ENCODE measurements at regions not wholly inside any gene's neighbourhood (a gene's known extent, or its start where the extent isn't known, plus 50 kb on each side); places are given as distances from the start of the nearest gene placed in this dataset.

DNA sequence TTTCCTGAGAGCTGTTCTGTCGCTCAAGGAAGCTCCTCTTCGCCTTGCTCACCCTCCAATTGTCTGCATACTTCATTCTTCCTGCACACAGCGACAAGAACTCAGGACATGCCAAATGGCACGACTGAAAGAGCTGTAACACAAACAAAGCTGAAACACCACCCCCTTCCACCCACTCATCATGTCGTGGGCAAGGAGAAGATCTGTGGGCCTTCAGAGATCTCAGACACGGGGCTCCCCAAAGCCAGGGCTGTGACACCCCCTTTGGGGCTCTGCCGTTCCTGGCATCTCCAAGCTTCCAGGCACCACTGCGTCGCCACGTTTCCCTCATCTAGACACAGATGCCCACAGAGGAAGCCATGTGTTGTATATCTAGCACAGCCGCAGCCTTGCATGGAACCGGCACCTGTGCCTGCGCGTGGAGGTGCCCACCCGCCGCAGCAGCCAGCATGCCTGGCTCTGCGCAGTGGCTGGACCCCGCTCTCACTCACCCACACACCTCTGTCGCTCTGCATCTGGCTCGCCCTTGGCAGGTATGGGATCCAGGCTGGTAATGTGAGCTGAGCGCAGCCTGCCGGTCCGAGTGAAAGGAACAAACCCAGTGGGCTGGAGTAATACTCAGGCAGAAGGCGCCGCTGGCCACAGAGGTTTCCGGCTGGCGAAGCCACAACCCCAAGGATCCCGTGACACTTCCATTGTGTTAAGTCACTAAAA is 676.4 kb upstream of the INTU start:
- no peak for FAIRE-seq
- DNase-seq (ENCODE audit: low spot score), result no peak

DNA sequence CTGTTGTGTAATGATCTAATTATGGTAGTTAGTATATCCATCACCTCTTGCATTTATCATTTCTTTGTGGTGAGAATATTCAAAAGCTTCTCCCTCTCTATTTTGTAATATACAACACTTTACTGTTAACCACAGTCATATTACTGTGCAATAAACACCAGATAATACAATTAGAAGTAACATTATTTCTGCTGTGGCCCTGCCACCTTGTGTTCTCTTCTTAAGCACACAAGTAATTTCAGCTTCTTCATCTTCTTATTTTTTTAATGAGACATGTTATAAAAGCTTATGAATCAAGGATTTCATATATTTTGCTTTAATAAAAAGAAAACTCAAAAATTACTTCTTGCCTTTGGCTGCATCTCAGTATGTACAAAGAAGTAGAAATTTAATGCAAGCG is 675.2 kb upstream of the INTU start:
- DNase-seq (ENCODE audit: low spot score) (no peak), FAIRE-seq (no peak)

GRCh38 chr4:126957987-126958386 is 674.8 kb upstream of the INTU start:
- DNase-seq (ENCODE audit: low spot score) (no peak), FAIRE-seq (no peak)

GRCh38 chr4:126958482-126958881 is 674.3 kb upstream of the INTU start:
- FAIRE-seq, result no peak
- DNase-seq (ENCODE audit: low spot score), result no peak

GRCh38 chr4:126959056-126959745 is 673.6 kb upstream of the INTU start:
- no peak for DNase-seq (ENCODE audit: low spot score)
- no peak for FAIRE-seq

DNA sequence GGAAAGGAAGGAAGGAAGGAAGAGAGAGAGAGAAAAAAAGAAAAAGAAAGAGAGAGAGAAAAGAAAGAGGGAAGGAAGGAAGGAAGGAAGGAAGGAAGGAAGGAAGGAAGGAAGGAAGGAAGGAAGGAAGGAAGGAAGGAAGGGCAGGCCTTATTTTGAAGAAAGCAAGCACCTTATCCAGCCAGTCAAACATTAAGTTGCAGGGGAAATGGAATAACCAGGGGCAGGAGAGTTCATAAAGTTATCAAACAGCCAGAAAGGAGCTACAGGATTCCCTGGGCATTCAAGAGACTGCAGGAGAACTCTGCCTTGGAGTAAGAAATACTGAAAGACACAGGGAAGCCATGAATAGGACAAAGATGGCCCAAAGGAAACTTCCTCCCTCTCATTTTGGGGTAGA is 672.0 kb upstream of the INTU start:
- DNase-seq (ENCODE audit: low spot score), result no peak
- no peak for FAIRE-seq

DNA sequence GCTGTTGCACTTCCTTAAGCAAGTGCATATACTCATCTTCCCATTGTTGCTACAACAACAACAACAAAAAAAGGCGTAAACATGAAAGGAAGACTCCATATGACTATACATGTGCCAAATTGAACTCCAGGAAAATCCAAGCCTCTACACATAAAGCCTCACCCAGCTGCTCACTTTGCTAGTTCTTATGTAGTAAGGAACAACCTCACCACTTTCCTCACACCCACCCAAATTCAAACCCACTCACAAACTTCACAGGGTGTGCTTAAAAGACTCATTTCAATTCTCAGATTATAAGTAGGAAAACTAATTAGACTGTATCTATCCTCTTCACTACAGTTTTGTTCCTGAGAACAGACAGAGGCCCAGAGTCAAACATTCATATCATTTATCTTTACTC is 671.1 kb upstream of the INTU start:
- DNase-seq (ENCODE audit: low spot score) (no peak), FAIRE-seq (no peak)

DNA sequence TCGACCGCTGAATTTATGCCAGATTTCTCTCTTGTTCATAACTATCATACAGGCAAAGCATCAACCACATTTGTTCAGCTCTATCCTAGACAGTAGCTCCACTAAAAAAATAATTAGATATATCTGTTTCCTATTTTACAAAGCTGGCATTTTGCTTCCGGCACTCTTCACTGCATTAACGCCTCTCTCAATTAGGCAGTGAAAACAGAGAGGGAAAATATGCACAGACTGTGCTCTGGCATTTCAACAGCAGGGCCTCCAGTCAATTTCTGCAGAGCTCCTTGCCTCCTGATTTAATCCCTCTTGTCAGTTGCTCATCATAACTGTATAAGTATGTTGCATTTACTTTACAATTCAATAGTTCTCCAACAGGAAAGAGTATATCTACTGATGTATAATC is 666.9 kb upstream of the INTU start:
- no peak for DNase-seq (ENCODE audit: low spot score)
- FAIRE-seq, result no peak

DNA sequence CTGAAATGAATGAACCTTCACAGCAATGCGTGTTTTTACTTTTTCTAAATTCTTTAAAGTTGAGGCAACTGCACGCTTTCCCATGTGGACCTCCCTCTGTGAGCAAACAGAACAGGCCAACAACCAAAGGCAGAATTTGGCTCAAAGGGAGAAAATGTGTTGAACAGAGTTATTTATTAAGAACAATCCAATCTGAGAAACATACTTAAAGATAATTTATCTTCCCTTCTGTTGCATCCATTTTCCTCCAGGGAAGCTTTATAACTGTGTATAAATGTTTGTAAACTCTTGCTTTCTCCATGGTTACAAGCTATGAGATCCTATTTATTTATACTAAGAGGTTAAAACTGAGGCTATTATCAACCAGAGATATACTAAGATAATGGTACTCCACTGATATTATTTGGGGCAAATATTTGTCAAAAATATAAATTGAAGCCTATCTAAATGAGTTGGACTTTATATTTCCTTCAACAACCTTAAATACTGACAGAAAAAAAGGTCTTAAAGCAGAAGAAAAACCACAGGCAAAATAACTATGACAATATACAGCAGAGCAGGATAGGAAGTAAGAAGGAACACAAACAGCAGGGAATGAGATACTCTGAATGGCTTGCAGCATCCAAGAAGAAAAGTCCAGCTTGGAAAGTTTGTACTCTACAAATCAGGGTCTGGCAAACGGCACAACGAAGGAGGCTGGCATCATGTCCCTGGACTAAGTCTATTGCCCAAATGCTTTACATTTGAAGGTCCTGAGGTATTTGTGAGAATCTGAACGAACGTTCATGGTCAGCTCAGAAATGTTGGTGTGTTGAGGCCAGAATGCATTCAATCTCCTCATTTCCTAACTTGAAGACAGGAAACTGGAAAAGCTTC is 663.2 kb upstream of the INTU start:
- DNase-seq (ENCODE audit: low spot score) (no peak), FAIRE-seq (no peak)

- DNase-seq (ENCODE audit: low spot score) (no peak), FAIRE-seq (no peak)
Observed at GRCh38 chr4:126973201-126973600, 659.6 kb upstream of the INTU start.

DNA sequence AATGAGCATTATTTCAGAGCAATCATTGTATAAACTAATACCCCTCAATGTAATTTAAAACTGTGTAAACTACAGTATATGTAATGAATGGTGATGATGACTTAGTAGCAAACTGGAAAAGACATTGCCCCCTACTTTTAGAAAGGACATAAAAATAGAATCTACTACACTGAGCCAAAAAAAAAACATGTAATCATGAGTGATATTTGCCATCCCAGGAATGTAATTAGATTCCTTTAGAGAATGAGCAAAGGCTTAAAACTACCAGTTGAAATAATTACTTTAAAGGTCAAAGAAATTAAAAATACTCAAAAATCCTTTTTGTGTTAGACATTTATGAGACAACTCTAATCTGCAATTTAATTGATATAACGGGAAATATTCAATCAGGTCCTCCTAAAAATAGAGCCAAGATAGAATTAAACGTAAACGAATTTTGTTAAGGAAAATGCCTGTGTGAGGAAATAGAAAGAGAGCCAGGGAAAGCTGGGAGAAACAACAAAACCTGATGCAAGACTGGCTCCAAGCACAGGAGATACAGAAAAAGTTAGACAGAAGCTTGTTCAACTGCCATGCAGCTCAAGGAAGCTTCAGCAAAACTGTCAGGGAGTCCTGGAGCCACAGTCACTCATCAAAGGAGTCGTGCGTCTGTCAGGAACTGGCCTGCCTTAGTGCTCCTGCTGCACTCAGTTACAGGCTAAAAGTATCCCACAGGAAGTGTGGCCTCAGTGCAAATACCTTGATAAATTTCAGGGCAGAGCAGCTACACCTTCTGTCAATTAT is 655.7 kb upstream of the INTU start:
- FAIRE-seq (no peak), DNase-seq (ENCODE audit: low spot score) (no peak)

- DNase-seq (ENCODE audit: low spot score) (no peak), FAIRE-seq (no peak)
Observed at GRCh38 chr4:126986005-126986404, 646.8 kb upstream of the INTU start.

DNA sequence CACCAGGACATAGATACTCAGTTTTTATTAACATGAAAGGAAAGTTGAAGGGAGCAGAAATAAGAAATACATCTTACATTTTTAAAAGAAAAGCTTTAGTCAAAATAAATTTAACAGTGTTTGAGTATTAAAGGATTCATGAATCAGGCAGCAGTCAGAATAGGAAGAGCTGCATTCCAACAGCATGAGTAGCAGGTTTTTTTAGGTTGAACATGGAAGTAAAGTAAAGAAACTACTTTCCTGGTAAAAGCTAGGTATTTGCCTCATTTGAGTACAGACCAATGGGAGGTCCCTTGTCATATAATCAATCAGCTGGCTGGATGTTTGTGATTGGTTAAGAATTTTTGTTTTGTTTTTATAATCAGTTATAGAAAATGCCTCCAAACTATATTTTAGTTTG is 645.9 kb upstream of the INTU start:
- FAIRE-seq (no peak), DNase-seq (ENCODE audit: low spot score) (no peak)

GRCh38 chr4:126991965-126992364 is 640.8 kb upstream of the INTU start:
- DNase-seq (ENCODE audit: low spot score), result no peak
- no peak for FAIRE-seq

DNA sequence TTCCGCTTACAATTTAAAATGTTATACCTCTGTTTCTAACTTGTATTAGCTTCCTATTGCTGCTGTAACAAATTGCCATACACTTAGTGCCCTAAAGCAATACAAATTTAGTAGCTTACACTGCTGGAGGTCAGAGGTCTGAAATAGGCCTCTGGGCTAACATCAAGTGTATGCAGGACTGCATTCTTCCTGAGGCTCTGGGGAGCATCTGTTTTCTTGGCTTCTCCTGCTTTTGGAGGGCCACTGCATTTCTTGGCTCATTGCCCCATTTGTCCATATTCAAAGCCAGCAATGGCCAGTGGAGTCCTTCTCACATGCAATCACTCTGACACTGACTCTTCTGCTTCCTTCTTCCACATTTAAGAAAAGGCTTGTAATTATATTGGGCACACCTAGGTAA is 639.8 kb upstream of the INTU start:
- no peak for DNase-seq (ENCODE audit: low spot score)

DNA sequence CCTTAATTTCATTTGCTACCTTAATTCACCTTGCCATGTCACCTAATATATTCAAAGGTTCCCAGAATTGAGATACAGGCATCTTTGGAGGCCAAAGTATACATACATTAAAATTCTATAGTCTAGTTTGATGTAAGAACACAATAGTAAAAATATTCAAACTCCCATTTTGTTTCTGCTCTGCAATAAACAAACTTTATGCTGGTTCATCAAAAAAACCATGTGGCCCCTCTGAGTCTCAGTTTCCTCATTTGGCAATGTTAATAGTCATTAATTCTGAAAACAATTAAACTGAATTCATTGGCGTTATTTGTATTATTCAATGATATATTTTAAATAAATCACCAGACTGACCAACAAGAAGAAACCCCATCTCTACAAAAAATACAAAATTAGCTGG is 639.4 kb upstream of the INTU start:
- DNase-seq (ENCODE audit: low spot score) (no peak), FAIRE-seq (no peak)

More for the DNA sequence above, 639.8 kb upstream of the INTU start:
- no peak for FAIRE-seq

DNA sequence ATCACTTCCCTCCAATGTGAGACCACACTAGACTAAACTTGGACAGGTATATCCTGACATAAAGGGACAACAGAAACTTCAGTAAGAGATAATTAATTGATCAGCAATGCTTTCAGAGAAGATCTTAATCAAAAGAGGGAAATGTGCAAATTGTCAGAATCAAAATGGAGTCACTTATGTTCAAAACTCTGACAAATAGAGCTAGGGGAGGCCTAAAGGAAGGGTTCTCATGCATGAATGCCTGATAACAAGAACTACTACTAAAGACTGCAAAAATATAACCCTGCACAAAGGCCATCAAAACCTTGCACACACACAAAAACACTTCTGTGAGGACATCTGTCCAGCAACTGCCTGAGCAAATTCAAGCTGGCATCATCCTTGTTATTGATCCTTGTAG is 637.5 kb upstream of the INTU start:
- DNase-seq (ENCODE audit: low spot score) (no peak), FAIRE-seq (no peak)

- FAIRE-seq, result no peak
Observed at GRCh38 chr4:127000110-127000509, 632.6 kb upstream of the INTU start.

GRCh38 chr4:127000846-127001245 is 631.9 kb upstream of the INTU start:
- FAIRE-seq, result no peak
- DNase-seq (ENCODE audit: low spot score), result no peak

More at GRCh38 chr4:127000110-127000509, 632.6 kb upstream of the INTU start:
- DNase-seq (ENCODE audit: low spot score), result no peak

- DNase-seq (ENCODE audit: low spot score), result no peak
- no peak for FAIRE-seq
Observed at GRCh38 chr4:127001933-127002332, 630.8 kb upstream of the INTU start.

GRCh38 chr4:127006446-127006877 is 626.3 kb upstream of the INTU start:
- FAIRE-seq (no peak), DNase-seq (ENCODE audit: low spot score) (no peak)
